GM18502 (cell line): ENCODE measurements at regions not wholly inside any gene's neighbourhood (a gene's known extent, or its start where the extent isn't known, plus 50 kb on each side); places are given as distances from the start of the nearest gene placed in this dataset.
A peak's percentile ranks its signal among the peaks of the same experiment; 100 is the strongest.

Experiments used
- ATAC-seq: cut with Tn5 transposase; IDR thresholded peaks from one replicate; pipeline ENCODE4 v1.9.1; 2021; ENCODE audit warnings: mild to moderate bottlenecking; ENCODE audit not compliant: unreplicated experiment, poor library complexity

DNA sequence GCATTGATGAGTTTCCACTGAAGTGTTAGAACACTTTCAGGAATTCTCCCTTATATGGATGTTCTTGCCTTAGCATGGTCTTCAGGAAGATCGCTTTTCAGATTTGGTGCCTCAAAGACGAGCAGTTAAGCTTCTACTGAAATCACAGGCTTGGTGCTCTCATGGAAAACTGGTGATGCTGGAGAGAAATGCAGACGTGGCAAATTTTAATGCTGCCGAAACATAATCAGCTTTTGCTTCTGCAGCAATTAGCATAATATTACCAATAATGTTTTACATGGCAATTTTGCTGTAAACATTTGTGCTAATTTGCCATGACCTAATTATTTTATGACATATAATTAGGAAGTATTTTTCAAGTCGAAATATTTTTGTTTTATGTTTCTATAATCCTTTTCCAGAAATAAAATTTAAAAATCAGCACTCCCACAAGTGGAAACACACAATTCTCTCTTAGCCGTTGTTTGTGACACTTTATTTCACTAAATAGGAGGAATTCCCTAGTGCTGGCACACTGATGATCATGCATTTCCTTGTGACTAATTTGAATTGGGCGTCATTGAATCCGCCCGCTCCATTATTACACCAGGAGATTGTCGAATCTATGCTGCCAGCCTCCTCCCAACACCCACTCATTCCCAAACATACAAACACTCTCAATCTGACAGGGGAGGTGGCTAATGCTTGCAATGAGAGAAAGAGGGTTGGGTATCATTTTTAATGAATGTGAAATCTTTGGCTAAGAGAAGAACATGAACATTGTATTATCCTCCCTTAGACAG, 506.8 kb upstream of the PPP2R3A start:
- no peak for ATAC-seq

- no peak for ATAC-seq
Observed at GRCh38 chr3:135460273-135460672, 505.3 kb upstream of the PPP2R3A start.

DNA sequence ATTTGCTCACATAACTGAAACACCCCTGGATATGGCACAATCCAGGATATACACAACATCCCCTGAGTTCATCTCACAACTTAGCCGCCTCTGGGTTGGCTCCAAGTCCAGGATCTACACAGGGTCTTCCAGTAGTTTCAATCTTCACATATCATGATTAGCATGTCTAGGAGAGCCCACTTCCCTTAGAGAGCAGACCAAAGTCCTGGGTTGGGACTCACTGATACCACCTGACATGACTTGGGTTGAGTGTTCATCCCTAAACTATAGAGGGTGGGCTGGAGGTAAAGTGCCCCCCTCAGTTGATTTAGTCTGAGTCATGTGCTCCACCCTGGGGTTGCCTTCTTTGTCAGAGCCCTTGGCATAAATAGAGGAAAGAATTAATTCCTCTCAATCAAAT, 493.6 kb upstream of the PPP2R3A start:
- ATAC-seq = no peak

DNA sequence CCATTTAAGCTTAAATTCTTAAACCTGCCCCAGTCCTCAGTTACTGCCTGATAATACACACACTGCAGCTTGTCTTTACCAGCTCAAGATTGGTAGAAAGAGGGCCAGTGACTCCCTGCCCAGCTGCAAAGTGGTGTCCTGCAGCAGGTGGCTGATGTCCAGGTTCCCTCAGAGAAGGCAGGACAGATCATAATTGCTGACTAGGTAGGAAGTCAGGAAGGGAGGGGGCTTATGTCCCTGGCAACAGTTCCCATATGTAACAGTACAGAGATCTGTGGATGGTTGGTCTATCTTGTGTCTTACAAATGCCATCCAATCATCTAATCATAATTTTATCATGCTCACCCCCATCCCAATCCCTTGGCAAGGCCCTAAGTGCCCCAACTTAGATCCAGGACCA, 492.1 kb upstream of the PPP2R3A start:
- ATAC-seq = no peak

- no peak for ATAC-seq
Observed at GRCh38 chr3:135487261-135487660, 478.3 kb upstream of the PPP2R3A start.

DNA sequence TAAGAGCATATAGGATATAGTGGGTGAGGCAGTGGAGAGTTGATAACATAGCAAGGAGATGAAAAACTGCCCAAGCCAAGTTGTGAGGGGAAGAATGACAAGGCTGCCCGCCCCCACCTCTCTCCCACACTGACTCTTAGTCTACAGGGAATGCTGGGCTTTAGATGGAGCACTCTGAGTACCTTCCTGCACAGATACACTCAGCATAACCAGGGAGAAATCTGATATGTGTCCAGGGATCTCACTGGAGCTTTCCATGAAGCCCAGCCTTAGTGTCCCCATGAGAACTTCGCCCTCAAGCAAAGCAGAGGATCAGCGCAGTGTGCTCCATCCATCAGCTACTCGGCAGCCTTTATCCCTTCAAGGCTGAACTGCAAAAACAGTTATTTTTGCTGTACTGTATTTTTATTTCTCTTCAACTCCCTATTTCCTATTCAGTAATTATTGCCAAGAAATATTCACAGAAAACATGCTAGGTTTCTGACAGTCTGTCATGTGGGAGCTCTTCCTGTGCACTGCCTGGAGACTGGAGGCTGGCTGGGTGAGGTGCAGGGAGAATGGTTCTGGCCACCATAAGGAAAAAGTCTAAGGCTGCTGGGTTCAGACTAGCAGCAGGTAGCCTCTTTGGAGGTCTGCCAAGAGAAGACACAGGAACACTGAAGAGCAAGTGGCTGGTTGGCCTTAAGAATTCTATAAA, 475.2 kb upstream of the PPP2R3A start:
- ATAC-seq = no peak

DNA sequence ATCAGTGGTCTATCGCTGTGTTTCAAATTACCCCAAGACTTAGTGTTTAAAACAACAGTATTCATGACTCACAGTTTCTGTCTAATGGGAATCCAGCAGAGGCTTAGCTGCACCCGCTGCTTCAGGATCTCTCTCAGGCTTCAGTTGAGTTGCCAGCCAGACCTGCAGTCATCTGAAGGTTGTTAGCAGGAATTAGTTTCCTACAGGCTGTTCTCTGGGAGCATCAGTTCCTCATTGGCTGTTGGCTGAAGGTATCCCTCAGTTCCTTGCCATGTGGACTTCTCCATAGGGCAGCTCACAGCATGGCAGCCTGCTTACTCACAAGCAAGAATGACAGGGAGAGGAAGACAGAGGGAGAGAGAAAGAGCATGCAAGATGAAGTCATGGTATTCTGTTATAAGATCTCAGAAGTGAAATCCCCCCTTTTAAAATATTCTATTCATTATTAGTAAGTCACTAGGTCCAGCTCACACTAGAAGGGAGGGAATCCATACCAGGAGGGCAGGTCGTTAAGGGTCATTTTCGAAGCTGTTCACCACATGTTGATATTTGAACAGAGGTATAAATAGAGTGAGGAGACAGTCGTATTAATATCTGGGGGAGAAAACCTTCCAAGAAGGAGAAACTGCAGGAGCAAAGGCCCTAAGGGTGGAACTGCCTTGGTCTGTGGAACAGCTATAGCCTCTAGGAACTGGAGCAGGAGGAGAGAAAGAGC, 473.9 kb upstream of the PPP2R3A start:
- no peak for ATAC-seq

DNA sequence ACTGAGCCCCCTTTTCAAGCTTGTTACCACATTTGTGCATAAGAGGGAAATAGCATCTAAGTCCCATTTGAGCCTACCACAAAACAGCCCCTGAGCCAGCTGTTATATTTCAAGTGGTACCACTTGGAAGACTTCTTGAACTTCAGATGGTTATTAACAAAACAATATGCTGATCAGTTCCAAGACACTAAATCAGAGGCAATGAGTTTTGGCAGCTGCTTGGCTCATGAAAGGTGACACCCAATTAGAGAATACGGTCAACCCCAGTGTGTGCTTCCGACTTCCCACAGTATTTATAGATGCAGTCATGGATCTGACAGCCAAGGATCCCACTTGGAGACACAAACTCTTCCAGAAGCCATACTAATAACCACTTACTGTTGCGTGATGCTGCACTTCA, 469.6 kb upstream of the PPP2R3A start:
- ATAC-seq = no peak

- no peak for ATAC-seq
Observed at GRCh38 chr3:135497979-135498378, 467.5 kb upstream of the PPP2R3A start.

- no peak for ATAC-seq
Observed at GRCh38 chr3:135499426-135499825, 466.1 kb upstream of the PPP2R3A start.

DNA sequence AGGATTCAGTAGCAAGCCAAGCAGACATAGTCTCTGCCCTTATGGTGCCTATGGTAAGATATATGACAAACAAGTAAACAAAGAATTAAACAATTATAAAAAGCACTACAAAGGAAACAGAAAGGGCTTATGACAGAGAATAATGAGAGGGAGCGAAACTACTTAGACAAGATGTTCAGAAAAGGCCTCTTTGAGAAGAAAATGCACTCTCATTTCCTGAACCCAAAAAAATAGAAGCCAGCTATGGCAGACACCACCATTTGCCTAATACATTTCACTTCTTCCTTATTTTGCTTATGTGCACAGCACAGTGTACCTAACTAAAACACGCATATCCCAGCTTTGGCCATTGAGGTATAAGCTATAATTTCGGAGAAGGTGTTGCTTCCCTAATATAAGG, 465.5 kb upstream of the PPP2R3A start:
- ATAC-seq = no peak

DNA sequence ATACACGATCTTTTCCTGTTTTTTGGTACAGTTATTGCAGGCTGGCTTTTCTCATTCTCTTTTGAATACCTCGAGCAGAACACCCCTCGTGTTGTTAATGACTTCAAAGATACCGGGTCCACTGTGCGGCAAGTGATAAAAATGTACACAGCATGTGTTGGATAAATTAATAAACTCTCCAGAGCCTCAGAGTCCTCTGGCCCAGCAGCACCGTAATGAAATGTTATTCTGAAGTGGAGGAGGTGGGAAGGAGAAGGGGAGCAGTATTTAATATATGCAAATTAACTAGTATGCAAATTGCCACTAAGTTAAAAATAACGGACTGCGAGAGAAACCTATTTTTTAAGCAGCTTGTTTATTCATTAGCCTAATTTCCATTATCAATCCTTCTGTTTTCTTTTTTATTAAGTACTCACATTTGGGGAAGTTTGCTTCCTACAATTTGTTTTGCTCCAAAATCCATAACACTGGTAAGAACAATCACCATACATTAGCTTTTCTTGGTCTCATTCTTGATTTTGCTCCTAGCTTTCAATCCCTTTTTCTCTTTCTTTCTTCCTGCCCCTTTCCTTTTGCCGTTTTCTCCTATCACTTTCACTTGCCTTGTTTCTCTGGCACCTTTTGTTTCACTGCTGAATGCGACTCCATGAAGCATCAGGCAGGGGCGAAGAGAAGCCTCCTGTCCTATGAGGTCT, 462.3 kb upstream of the PPP2R3A start:
- no peak for ATAC-seq

DNA sequence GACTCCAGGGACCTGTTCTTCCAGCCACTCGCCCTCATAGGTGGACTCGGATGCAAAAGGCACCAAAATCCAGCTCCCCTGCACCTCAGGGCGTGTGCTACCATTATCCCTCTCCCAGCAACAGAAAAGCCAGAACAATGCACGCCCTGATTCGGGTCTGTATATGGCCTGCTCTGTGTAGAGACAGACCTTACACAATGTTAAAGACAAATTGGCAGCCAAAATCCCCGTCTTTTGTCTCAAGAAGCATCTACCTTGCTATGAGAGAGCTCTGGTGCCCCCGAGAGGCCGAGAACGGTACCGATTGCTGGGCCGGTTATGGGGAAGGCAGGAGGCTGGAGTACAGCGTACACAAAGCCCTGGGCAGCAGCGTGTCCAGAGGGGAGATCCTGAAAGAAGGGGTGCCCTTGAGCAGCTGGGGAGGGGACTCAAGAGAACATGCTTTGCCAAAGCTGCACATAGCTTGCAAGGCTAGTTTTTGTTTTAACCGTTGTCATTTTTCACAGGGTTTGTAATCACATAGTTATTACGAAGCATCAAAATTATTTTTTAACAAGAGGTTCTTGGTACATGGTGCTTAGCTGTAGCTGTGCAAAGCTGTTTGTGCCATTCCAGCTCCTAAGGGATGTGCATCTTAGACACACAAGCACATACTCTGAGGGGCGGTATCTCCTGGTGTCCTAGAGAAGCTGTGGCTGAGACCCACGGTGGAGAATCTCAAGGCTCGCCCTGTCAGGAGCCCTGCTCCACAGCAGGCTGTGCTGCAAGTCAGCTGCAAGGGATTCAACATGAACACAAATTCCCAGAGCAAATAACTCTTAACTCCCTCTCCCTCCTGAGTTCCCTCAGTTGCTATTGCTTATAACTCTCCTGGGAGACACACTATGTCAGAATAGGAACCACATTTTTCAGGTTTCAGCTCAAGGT, 461.5 kb upstream of the PPP2R3A start:
- ATAC-seq = peak; percentile 76

- ATAC-seq = no peak
Observed at GRCh38 chr3:135513106-135514059, 452.1 kb upstream of the PPP2R3A start.

DNA sequence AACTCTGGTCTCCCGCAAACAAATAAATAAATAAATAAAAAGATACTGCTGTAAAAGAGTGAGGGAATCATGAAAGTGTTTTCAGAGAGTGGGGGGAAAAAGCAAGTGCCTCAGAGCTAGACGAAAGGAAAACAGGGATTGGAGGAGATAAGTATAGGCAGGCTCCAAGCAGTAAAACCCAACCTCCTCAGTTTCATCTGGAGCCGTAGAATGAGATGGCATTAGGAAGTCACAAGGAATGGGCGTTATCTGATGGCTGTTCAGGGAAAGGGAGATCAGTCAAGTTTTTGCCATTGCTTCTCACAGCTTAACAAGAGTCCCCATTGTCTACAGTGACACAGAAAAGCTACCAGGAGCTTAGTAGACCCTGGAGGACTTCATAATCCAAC, 451.5 kb upstream of the PPP2R3A start:
- ATAC-seq = no peak

DNA sequence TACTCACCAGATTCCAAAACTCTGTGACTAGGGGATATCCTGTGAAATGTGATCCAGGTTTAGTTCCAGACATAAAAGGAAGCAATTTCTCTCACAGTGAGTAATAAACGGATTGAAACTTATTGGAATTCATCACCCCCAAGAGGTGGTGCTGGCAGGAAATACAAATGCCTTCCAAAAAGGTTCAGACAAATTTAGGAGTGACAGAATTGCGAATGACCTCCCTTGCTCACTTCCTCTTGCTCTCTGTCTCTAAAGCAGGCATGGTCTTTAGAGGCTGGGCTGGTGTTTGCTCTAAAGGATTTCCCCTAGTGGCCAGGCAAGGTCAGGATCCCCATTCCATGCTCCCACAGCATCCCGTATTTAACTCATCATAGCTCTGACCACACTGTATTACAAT, 449.4 kb upstream of the PPP2R3A start:
- ATAC-seq = no peak

- ATAC-seq = no peak
Observed at GRCh38 chr3:135528413-135529015, 437.0 kb upstream of the PPP2R3A start.

- no peak for ATAC-seq
Observed at GRCh38 chr3:135532021-135532420, 433.5 kb upstream of the PPP2R3A start.
